ENCODE measurements at regions not wholly inside any gene's neighbourhood (a gene's known extent, or its start where the extent isn't known, plus 50 kb on each side); places are given as distances from the start of the nearest gene placed in this dataset.

- Histone ChIP-seq H3K4me1 (ENCODE audit: control insufficient read depth, insufficient read depth, low read length) (no peaks in the 10 kb centered on the region), H3K4me3 (ENCODE audit: low read length) (no peak overlapping the region), H3K9ac (ENCODE audit: low read length) (no peak overlapping the region), H3K36me3 (ENCODE audit: control insufficient read depth, insufficient read depth, low read length) (no peaks in the 10 kb centered on the region), H3K27me3 (ENCODE audit: control insufficient read depth, insufficient read depth, low read length) (no peaks in the 10 kb centered on the region), H3K27ac (ENCODE audit: low read depth, low read length) (no peak overlapping the region)
Measured at GRCh38 chr12:24483732-24484131, 465.2 kb downstream of the BCAT1 start.

- Histone ChIP-seq H3K36me3 (ENCODE audit: control insufficient read depth, insufficient read depth, low read length) (no peaks in the 10 kb centered on the region), H3K9ac (ENCODE audit: low read length) (no peak overlapping the region), H3K4me1 (ENCODE audit: control insufficient read depth, insufficient read depth, low read length) (no peaks in the 10 kb centered on the region), H3K27ac (ENCODE audit: low read depth, low read length) (no peak overlapping the region), H3K27me3 (ENCODE audit: control insufficient read depth, insufficient read depth, low read length) (no peaks in the 10 kb centered on the region), H3K4me3 (ENCODE audit: low read length) (no peak overlapping the region)
Measured at GRCh38 chr12:24482882-24483604, 465.9 kb downstream of the BCAT1 start.

GRCh38 chr12:24482044-24482443 lies 466.9 kb downstream of the BCAT1 start:
- Histone ChIP-seq H3K4me3 (ENCODE audit: low read length) (no peak overlapping the region), H3K27me3 (ENCODE audit: control insufficient read depth, insufficient read depth, low read length) (no peaks in the 10 kb centered on the region), H3K36me3 (ENCODE audit: control insufficient read depth, insufficient read depth, low read length) (no peaks in the 10 kb centered on the region), H3K9ac (ENCODE audit: low read length) (no peak overlapping the region), H3K27ac (ENCODE audit: low read depth, low read length) (no peak overlapping the region), H3K4me1 (ENCODE audit: control insufficient read depth, insufficient read depth, low read length) (no peaks in the 10 kb centered on the region)

- Histone ChIP-seq H3K9ac (ENCODE audit: low read length) (no peak overlapping the region), H3K36me3 (ENCODE audit: control insufficient read depth, insufficient read depth, low read length) (no peaks in the 10 kb centered on the region), H3K4me3 (ENCODE audit: low read length) (no peak overlapping the region), H3K27me3 (ENCODE audit: control insufficient read depth, insufficient read depth, low read length) (no peaks in the 10 kb centered on the region), H3K4me1 (ENCODE audit: control insufficient read depth, insufficient read depth, low read length) (no peaks in the 10 kb centered on the region), H3K27ac (ENCODE audit: low read depth, low read length) (no peak overlapping the region)
Measured at GRCh38 chr12:24480766-24481449, 468.0 kb downstream of the BCAT1 start.

- Histone ChIP-seq H3K36me3 (ENCODE audit: control insufficient read depth, insufficient read depth, low read length) (no peaks in the 10 kb centered on the region), H3K9ac (ENCODE audit: low read length) (no peak overlapping the region), H3K27me3 (ENCODE audit: control insufficient read depth, insufficient read depth, low read length) (no peaks in the 10 kb centered on the region), H3K27ac (ENCODE audit: low read depth, low read length) (no peak overlapping the region), H3K4me3 (ENCODE audit: low read length) (no peak overlapping the region), H3K4me1 (ENCODE audit: control insufficient read depth, insufficient read depth, low read length) (no peaks in the 10 kb centered on the region)
Measured at GRCh38 chr12:24479131-24479530, 469.8 kb downstream of the BCAT1 start.

GRCh38 chr12:24478254-24478653 lies 470.6 kb downstream of the BCAT1 start:
- H3K9ac ChIP-seq (ENCODE audit: low read length) = no peak overlapping the region
- no peak overlapping the region for H3K4me3 ChIP-seq (ENCODE audit: low read length)
- no peaks in the 10 kb centered on the region for H3K4me1 ChIP-seq (ENCODE audit: control insufficient read depth, insufficient read depth, low read length)
- no peak overlapping the region for H3K27ac ChIP-seq (ENCODE audit: low read depth, low read length)
- H3K36me3 ChIP-seq (ENCODE audit: control insufficient read depth, insufficient read depth, low read length) = no peaks in the 10 kb centered on the region
- H3K27me3 ChIP-seq (ENCODE audit: control insufficient read depth, insufficient read depth, low read length) = no peaks in the 10 kb centered on the region

- H3K27me3 ChIP-seq (ENCODE audit: control insufficient read depth, insufficient read depth, low read length) = no peaks in the 10 kb centered on the region
- H3K4me1 ChIP-seq (ENCODE audit: control insufficient read depth, insufficient read depth, low read length) = no peaks in the 10 kb centered on the region
- no peak overlapping the region for H3K27ac ChIP-seq (ENCODE audit: low read depth, low read length)
- H3K9ac ChIP-seq (ENCODE audit: low read length) = no peak overlapping the region
- H3K4me3 ChIP-seq (ENCODE audit: low read length) = no peak overlapping the region
- no peaks in the 10 kb centered on the region for H3K36me3 ChIP-seq (ENCODE audit: control insufficient read depth, insufficient read depth, low read length)
Measured at GRCh38 chr12:24476310-24476709, 472.6 kb downstream of the BCAT1 start.

GRCh38 chr12:24475337-24475736 lies 473.6 kb downstream of the BCAT1 start:
- H3K9ac ChIP-seq (ENCODE audit: low read length) = no peak overlapping the region
- H3K27ac ChIP-seq (ENCODE audit: low read depth, low read length) = no peak overlapping the region
- H3K36me3 ChIP-seq (ENCODE audit: control insufficient read depth, insufficient read depth, low read length) = no peaks in the 10 kb centered on the region
- H3K27me3 ChIP-seq (ENCODE audit: control insufficient read depth, insufficient read depth, low read length) = no peaks in the 10 kb centered on the region
- H3K4me1 ChIP-seq (ENCODE audit: control insufficient read depth, insufficient read depth, low read length) = no peaks in the 10 kb centered on the region
- H3K4me3 ChIP-seq (ENCODE audit: low read length) = no peak overlapping the region

GRCh38 chr12:24473097-24473496 lies 475.8 kb downstream of the BCAT1 start:
- no peaks in the 10 kb centered on the region for H3K36me3 ChIP-seq (ENCODE audit: control insufficient read depth, insufficient read depth, low read length)
- no peaks in the 10 kb centered on the region for H3K27me3 ChIP-seq (ENCODE audit: control insufficient read depth, insufficient read depth, low read length)
- no peaks in the 10 kb centered on the region for H3K4me1 ChIP-seq (ENCODE audit: control insufficient read depth, insufficient read depth, low read length)
- H3K9ac ChIP-seq (ENCODE audit: low read length) = no peak overlapping the region
- no peak overlapping the region for H3K4me3 ChIP-seq (ENCODE audit: low read length)
- H3K27ac ChIP-seq (ENCODE audit: low read depth, low read length) = no peak overlapping the region

GRCh38 chr12:24470050-24470449 lies 478.9 kb downstream of the BCAT1 start:
- Histone ChIP-seq H3K4me1 (ENCODE audit: control insufficient read depth, insufficient read depth, low read length) (no peaks in the 10 kb centered on the region), H3K27ac (ENCODE audit: low read depth, low read length) (no peak overlapping the region), H3K36me3 (ENCODE audit: control insufficient read depth, insufficient read depth, low read length) (no peaks in the 10 kb centered on the region), H3K4me3 (ENCODE audit: low read length) (no peak overlapping the region), H3K9ac (ENCODE audit: low read length) (no peak overlapping the region), H3K27me3 (ENCODE audit: control insufficient read depth, insufficient read depth, low read length) (no peaks in the 10 kb centered on the region)

- Histone ChIP-seq H3K27ac (ENCODE audit: low read depth, low read length) (no peak overlapping the region), H3K36me3 (ENCODE audit: control insufficient read depth, insufficient read depth, low read length) (no peaks in the 10 kb centered on the region), H3K4me3 (ENCODE audit: low read length) (no peak overlapping the region), H3K4me1 (ENCODE audit: control insufficient read depth, insufficient read depth, low read length) (no peaks in the 10 kb centered on the region), H3K9ac (ENCODE audit: low read length) (no peak overlapping the region), H3K27me3 (ENCODE audit: control insufficient read depth, insufficient read depth, low read length) (no peaks in the 10 kb centered on the region)
Measured at GRCh38 chr12:24469089-24469488, 479.8 kb downstream of the BCAT1 start.

GRCh38 chr12:24467226-24467625 lies 481.7 kb downstream of the BCAT1 start:
- H3K9ac ChIP-seq (ENCODE audit: low read length) = no peak overlapping the region
- no peaks in the 10 kb centered on the region for H3K36me3 ChIP-seq (ENCODE audit: control insufficient read depth, insufficient read depth, low read length)
- no peaks in the 10 kb centered on the region for H3K27me3 ChIP-seq (ENCODE audit: control insufficient read depth, insufficient read depth, low read length)
- H3K4me1 ChIP-seq (ENCODE audit: control insufficient read depth, insufficient read depth, low read length) = no peaks in the 10 kb centered on the region
- H3K27ac ChIP-seq (ENCODE audit: low read depth, low read length) = no peak overlapping the region
- H3K4me3 ChIP-seq (ENCODE audit: low read length) = no peak overlapping the region

- Histone ChIP-seq H3K36me3 (ENCODE audit: control insufficient read depth, insufficient read depth, low read length) (no peaks in the 10 kb centered on the region), H3K27ac (ENCODE audit: low read depth, low read length) (no peak overlapping the region), H3K4me1 (ENCODE audit: control insufficient read depth, insufficient read depth, low read length) (no peaks in the 10 kb centered on the region), H3K9ac (ENCODE audit: low read length) (no peak overlapping the region), H3K27me3 (ENCODE audit: control insufficient read depth, insufficient read depth, low read length) (no peaks in the 10 kb centered on the region), H3K4me3 (ENCODE audit: low read length) (no peak overlapping the region)
Measured at GRCh38 chr12:24463375-24463774, 485.5 kb downstream of the BCAT1 start.
